HUES6 (cell line): ENCODE measurements at regions not wholly inside any gene's neighbourhood (a gene's known extent, or its start where the extent isn't known, plus 50 kb on each side); places are given as distances from the start of the nearest gene placed in this dataset.

Experiments used
- H3K27ac ChIP-seq: 2 replicates; pipeline ENCODE4 v1.7.0; 2013; ENCODE audit warnings: low read depth, mild to moderate bottlenecking, low read length, inconsistent platforms
- H3K27me3 ChIP-seq: 2 replicates; pipeline ENCODE4 v1.6.1; 2013; ENCODE audit warnings: low read length; ENCODE audit not compliant: control insufficient read depth, insufficient read depth
- H3K36me3 ChIP-seq: 2 replicates; pipeline ENCODE4 v1.6.1; 2013; ENCODE audit warnings: low read length; ENCODE audit not compliant: control insufficient read depth, insufficient read depth
- H3K4me1 ChIP-seq: 2 replicates; pipeline ENCODE4 v1.6.1; 2013; ENCODE audit warnings: low read length; ENCODE audit not compliant: control insufficient read depth, insufficient read depth
- H3K4me3 ChIP-seq: 2 replicates; pipeline ENCODE4 v1.5.1; 2013; ENCODE audit warnings: low read depth, low read length
- H3K9ac ChIP-seq: one replicate; pipeline ENCODE4 v1.6.1; 2013; ENCODE audit warnings: mild to moderate bottlenecking, low read length
- H3K9me3 ChIP-seq: 2 replicates; pipeline ENCODE4 v1.6.1; 2013; ENCODE audit warnings: low read depth, low read length; ENCODE audit not compliant: control insufficient read depth, insufficient read depth

DNA sequence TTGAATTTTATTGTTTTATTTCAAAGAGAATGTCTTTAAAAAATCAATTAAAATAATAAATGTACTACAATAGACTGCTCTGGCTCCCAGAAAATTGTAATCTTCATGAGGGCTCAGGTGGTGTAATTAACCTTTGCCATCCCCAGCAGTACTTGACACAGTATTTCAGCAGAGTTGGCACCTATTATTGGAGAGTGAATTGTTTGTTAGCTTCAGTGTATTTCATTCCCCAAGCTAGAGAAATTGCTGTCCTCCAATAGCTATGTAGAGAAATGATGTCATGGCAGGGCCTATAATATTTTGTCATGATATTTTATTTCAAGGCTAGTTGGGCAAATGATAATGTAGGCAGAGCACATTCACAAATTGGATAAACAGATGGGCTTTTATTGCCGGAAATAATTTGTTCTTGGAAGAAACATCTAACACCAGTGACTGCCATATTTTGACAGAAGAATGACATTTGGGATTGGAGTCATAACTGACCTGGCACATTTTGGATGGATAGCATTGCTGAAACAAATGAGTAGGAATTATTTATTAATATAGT is 712.0 kb upstream of the NXPH2 start:
- no peak overlapping the region for H3K9ac ChIP-seq
- H3K27me3 ChIP-seq = no peaks in the 10 kb centered on the region
- no peaks in the 10 kb centered on the region; the same call in 1 of the 2 replicates for H3K4me1 ChIP-seq
- H3K9me3 ChIP-seq = peaks cover 4% of the 10 kb centered on the region; the same call in 1 of the 2 replicates
- H3K27ac ChIP-seq = no peak overlapping the region
- no peak overlapping the region for H3K4me3 ChIP-seq
- H3K36me3 ChIP-seq = no peaks in the 10 kb centered on the region

DNA sequence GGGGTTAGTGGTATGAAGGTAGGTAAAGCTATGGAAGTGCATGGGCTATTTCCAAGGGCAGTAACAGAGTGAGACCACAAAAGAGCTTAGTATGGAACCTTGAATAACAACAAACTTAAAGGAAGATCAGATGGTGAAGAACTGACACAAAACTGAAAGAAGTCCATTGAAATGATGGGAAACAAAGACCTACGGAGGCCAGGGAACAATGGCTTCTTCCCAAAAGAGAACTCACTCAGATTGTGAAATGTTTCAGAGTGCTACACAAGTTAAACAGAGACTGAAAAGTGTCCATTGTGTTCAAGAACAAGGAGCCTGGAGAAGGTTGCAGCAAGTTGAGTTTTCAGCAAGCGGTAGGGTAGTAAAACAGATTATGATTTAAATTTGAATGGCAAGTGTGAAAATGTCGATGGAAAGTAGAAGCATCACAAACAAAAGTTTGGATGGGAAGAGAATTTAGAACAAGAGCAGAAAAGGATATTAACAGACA is 700.0 kb upstream of the NXPH2 start:
- Histone ChIP-seq H3K4me1 (peaks cover 13% of the 10 kb centered on the region), H3K36me3 (no peaks in the 10 kb centered on the region), H3K4me3 (no peak overlapping the region), H3K27ac (no peak overlapping the region), H3K9ac (no peak overlapping the region), H3K9me3 (0 out of 2 replicates have a peak, but pooled peaks cover 3% of the 10 kb centered on the region), H3K27me3 (no peaks in the 10 kb centered on the region)

GRCh38 chr2:139478165-139478914 is 698.1 kb upstream of the NXPH2 start:
- Histone ChIP-seq H3K4me1 (peaks cover 13% of the 10 kb centered on the region), H3K27me3 (no peaks in the 10 kb centered on the region), H3K9ac (no peak overlapping the region), H3K27ac (no peak overlapping the region), H3K9me3 (0 out of 2 replicates have a peak, but pooled peaks cover 3% of the 10 kb centered on the region), H3K4me3 (no peak overlapping the region), H3K36me3 (no peaks in the 10 kb centered on the region)

DNA sequence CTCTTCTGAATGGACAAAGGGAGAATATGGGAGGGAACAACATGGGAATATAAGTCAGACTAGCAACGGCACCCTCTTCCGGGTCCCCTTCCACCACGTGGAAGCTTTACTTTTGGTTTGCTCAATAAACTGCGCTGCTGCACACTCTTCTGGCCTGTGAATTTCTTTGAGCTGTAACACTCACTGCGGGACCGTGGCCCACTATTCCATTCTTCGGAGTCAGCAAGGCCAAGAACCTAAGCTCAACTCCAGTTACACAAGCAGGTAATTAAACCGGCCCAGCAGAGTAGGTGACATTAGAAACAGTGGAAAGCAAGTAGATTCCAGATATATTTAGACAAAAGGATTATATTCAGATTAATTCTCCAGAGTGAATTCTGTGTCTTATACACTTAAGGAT is 697.4 kb upstream of the NXPH2 start:
- H3K27ac ChIP-seq = no peak overlapping the region
- 0 out of 2 replicates have a peak, but pooled peaks cover 3% of the 10 kb centered on the region for H3K9me3 ChIP-seq
- peaks cover 13% of the 10 kb centered on the region for H3K4me1 ChIP-seq
- no peaks in the 10 kb centered on the region for H3K27me3 ChIP-seq
- no peak overlapping the region for H3K9ac ChIP-seq
- no peak overlapping the region for H3K4me3 ChIP-seq
- H3K36me3 ChIP-seq = no peaks in the 10 kb centered on the region

GRCh38 chr2:139469985-139470384 is 689.8 kb upstream of the NXPH2 start:
- Histone ChIP-seq H3K4me3 (no peak overlapping the region), H3K36me3 (no peaks in the 10 kb centered on the region), H3K9me3 (no peaks in the 10 kb centered on the region), H3K9ac (no peak overlapping the region), H3K4me1 (0 out of 2 replicates have a peak, but pooled peaks cover 5% of the 10 kb centered on the region), H3K27me3 (no peaks in the 10 kb centered on the region), H3K27ac (no peak overlapping the region)

DNA sequence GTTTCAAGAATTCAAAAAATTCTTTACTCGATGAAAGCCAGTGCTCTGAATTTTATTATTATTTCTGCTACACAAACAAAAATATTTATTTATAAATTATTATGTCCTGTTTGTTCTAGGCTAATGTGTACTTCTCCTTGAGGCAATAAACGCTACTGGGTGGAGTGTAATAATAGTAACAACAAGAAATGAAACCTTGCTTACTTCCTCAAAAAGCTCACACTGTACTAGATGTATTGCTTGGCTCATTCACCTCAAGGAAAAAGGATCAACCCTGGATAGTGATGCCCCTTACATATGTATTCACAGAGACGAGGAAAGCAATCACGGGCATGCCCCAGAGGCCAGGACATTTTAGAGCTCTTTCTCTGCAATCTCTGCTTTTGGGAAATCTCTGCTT is 685.6 kb upstream of the NXPH2 start:
- H3K27me3 ChIP-seq = no peaks in the 10 kb centered on the region
- H3K4me1 ChIP-seq = 0 out of 2 replicates have a peak, but pooled peaks cover 5% of the 10 kb centered on the region
- H3K27ac ChIP-seq = no peak overlapping the region

GRCh38 chr2:139457873-139458272 is 677.7 kb upstream of the NXPH2 start:
- Histone ChIP-seq H3K9ac (no peak overlapping the region), H3K36me3 (no peaks in the 10 kb centered on the region), H3K9me3 (no peaks in the 10 kb centered on the region), H3K4me3 (no peak overlapping the region), H3K4me1 (no peaks in the 10 kb centered on the region), H3K27ac (no peak overlapping the region), H3K27me3 (no peaks in the 10 kb centered on the region)

More for the DNA sequence above, 685.6 kb upstream of the NXPH2 start:
- Histone ChIP-seq H3K4me3 (no peak overlapping the region), H3K36me3 (no peaks in the 10 kb centered on the region), H3K9me3 (no peaks in the 10 kb centered on the region), H3K9ac (no peak overlapping the region)

DNA sequence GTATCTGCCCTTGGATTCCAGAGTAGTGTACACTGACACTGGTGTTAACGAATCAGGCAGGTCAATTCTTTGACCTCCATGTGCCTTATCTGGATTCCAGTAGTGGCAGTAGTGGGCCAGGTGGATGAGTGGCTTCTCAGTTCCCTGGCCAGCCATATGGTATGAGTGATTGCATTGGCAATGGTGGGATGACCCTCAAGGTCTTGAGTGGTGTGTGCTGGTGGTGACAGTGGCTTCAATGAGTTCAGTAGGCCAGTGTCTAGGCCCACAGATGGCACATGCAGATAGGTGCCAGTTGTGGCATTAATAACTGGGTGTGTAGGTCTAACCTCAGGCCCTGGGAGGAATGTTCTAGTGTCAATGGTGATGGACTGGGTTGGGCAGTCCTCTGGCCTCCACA is 674.1 kb upstream of the NXPH2 start:
- Histone ChIP-seq H3K27me3 (no peaks in the 10 kb centered on the region), H3K36me3 (no peaks in the 10 kb centered on the region), H3K4me3 (no peak overlapping the region), H3K9me3 (no peaks in the 10 kb centered on the region), H3K4me1 (no peaks in the 10 kb centered on the region), H3K9ac (no peak overlapping the region), H3K27ac (no peak overlapping the region)

GRCh38 chr2:139439100-139439499 is 658.9 kb upstream of the NXPH2 start:
- Histone ChIP-seq H3K27ac (no peak overlapping the region), H3K4me1 (no peaks in the 10 kb centered on the region), H3K9me3 (no peaks in the 10 kb centered on the region), H3K36me3 (no peaks in the 10 kb centered on the region), H3K4me3 (no peak overlapping the region), H3K27me3 (no peaks in the 10 kb centered on the region), H3K9ac (no peak overlapping the region)

- Histone ChIP-seq H3K9me3 (no peaks in the 10 kb centered on the region), H3K36me3 (no peaks in the 10 kb centered on the region), H3K27me3 (no peaks in the 10 kb centered on the region), H3K4me1 (no peaks in the 10 kb centered on the region), H3K27ac (no peak overlapping the region), H3K4me3 (no peak overlapping the region), H3K9ac (no peak overlapping the region)
Observed at GRCh38 chr2:139438478-139438877, 658.3 kb upstream of the NXPH2 start.

DNA sequence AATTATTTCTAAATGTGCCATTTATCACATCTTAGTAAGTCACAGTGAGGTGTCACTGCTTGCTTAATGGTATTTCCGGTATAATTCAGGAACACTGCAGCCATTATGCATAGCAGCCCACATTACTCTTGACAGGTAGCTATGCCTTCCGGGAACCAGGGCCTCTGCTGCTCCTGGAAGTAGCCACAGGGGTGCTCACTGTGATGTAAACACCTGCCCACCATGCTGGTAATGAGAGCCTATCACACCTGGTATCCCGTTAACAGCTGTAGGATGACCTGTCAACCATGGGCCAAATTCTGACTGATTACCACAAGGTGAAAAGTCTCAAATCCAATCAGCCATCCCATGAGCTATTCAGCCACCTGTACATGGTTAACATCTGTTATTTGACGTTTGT is 647.0 kb upstream of the NXPH2 start:
- Histone ChIP-seq H3K9ac (no peak overlapping the region), H3K9me3 (no peaks in the 10 kb centered on the region), H3K4me1 (no peaks in the 10 kb centered on the region), H3K4me3 (no peak overlapping the region), H3K27ac (no peak overlapping the region), H3K36me3 (no peaks in the 10 kb centered on the region), H3K27me3 (no peaks in the 10 kb centered on the region)
